ENCODE measurements at regions not wholly inside any gene's neighbourhood (a gene's known extent, or its start where the extent isn't known, plus 50 kb on each side); places are given as distances from the start of the nearest gene placed in this dataset.

DNA sequence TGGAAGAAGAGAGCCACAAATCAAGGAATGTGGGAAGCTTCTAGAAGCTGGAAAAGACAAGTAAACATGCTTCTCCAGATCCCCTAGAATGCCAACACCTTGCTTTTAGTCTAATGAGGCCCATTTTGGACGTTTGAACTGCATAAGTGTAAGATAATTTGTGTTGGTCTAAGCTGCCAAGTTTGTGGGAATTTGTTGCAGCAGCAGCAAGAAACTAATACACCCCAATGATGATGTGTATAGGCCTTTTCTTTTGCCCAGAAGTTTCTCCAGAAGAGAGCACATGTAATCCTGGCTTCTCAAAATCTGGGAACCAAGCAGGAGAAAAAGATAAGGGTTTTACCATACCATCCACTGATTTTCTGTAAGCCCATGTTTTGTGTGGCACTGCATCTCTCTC, 96.1 kb upstream of the DPT start:
- no peaks in the 10 kb centered on the region for H3K27me3 Mint-ChIP-seq (ENCODE audit: low read depth)
- H3K4me1 Mint-ChIP-seq: no peaks in the 10 kb centered on the region
- TF ChIP-seq, protein P1, sequence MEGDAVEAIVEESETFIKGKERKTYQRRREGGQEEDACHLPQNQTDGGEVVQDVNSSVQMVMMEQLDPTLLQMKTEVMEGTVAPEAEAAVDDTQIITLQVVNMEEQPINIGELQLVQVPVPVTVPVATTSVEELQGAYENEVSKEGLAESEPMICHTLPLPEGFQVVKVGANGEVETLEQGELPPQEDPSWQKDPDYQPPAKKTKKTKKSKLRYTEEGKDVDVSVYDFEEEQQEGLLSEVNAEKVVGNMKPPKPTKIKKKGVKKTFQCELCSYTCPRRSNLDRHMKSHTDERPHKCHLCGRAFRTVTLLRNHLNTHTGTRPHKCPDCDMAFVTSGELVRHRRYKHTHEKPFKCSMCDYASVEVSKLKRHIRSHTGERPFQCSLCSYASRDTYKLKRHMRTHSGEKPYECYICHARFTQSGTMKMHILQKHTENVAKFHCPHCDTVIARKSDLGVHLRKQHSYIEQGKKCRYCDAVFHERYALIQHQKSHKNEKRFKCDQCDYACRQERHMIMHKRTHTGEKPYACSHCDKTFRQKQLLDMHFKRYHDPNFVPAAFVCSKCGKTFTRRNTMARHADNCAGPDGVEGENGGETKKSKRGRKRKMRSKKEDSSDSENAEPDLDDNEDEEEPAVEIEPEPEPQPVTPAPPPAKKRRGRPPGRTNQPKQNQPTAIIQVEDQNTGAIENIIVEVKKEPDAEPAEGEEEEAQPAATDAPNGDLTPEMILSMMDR (conservative IDR thresholded peaks at IDR 0.05): no peak

DNA sequence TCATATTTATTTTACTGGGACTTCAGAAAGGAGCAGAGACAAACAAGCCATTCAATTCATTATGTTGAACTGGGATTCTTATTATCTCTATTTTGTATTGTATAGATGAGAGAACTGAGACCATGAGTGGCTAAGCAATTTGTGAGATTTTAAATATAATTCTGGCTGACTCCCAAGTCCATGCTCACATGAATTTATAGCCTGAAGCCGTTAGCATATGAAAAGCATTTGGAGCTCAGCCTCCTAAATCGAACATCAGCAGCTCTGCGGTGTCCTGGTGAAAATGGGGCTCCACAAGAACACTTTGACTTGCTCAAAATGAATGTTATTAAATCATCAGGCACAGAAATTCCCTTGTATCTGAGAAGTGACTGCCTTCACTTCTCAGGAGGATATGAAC, 96.8 kb upstream of the DPT start:
- H3K9me3 Mint-ChIP-seq: no peaks in the 10 kb centered on the region
- H3K27ac Mint-ChIP-seq (ENCODE audit: unreplicated experiment): no peak overlapping the region
- H3K4me1 Mint-ChIP-seq: no peaks in the 10 kb centered on the region
- H3K4me3 Mint-ChIP-seq: no peak overlapping the region
- no peaks in the 10 kb centered on the region for H3K27me3 Mint-ChIP-seq (ENCODE audit: low read depth)
- DNase-seq (ENCODE audit: low read depth, low spot score): no peak
- no peaks in the 10 kb centered on the region for H3K36me3 Mint-ChIP-seq (ENCODE audit: low read depth)
- TF ChIP-seq, protein P1 (conservative IDR thresholded peaks at IDR 0.05): no peak

More for the DNA sequence above, 96.1 kb upstream of the DPT start:
- no peak for DNase-seq (ENCODE audit: low read depth, low spot score)
- H3K36me3 Mint-ChIP-seq (ENCODE audit: low read depth): no peaks in the 10 kb centered on the region
- H3K9me3 Mint-ChIP-seq: no peaks in the 10 kb centered on the region
- H3K4me3 Mint-ChIP-seq: no peak overlapping the region
- H3K27ac Mint-ChIP-seq (ENCODE audit: unreplicated experiment): no peak overlapping the region

DNA sequence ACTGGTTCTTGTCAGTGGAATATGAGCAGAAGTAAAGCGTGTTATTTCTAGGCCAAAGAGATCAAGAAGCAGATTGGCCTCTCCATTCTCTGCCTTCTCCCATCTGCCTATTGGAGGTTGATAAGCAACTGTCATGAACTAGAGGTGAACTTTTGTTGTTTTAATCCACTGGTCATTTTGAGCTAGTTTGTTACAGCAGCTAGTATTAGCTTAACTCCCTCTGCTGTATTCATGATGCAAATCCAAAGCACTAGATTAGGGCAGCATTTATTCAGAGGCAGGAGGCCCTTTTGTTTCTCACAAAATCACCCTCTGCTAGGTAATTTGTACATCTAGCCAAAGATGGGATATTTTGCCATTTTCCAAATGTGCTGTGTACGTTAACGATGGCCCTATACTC, 97.3 kb upstream of the DPT start:
- no peak for DNase-seq (ENCODE audit: low read depth, low spot score)
- no peaks in the 10 kb centered on the region for H3K27me3 Mint-ChIP-seq (ENCODE audit: low read depth)
- TF ChIP-seq, protein P1 (conservative IDR thresholded peaks at IDR 0.05): no peak
- no peaks in the 10 kb centered on the region for H3K9me3 Mint-ChIP-seq
- H3K36me3 Mint-ChIP-seq (ENCODE audit: low read depth): no peaks in the 10 kb centered on the region
- H3K4me1 Mint-ChIP-seq: no peaks in the 10 kb centered on the region
- H3K27ac Mint-ChIP-seq (ENCODE audit: unreplicated experiment): no peak overlapping the region
- no peak overlapping the region for H3K4me3 Mint-ChIP-seq

DNA sequence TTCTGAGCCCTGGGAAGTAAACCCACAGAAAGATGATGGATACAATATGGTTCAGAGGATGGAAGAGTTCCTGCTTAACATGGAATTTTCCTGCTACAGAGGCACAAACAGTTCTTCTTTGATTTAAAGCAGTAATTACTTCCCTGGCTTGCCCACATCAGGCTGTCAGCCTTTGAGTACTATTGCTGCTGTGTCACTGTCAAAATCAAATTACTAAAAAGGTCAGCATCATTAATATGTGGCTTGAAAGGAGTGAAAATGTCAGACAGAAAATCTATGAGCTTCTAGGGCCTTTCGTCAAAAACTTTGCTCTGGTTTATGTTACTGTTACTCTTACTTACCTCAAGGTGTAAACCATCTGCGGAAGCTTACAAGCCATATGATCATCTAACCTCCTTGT, 98.6 kb upstream of the DPT start:
- no peak overlapping the region for H3K27ac Mint-ChIP-seq (ENCODE audit: unreplicated experiment)
- H3K9me3 Mint-ChIP-seq: no peaks in the 10 kb centered on the region
- H3K4me3 Mint-ChIP-seq: no peak overlapping the region
- no peaks in the 10 kb centered on the region for H3K4me1 Mint-ChIP-seq
- TF ChIP-seq, protein P1 (conservative IDR thresholded peaks at IDR 0.05): no peak
- H3K36me3 Mint-ChIP-seq (ENCODE audit: low read depth): no peaks in the 10 kb centered on the region
- no peak for DNase-seq (ENCODE audit: low read depth, low spot score)
- H3K27me3 Mint-ChIP-seq (ENCODE audit: low read depth): no peaks in the 10 kb centered on the region

DNA sequence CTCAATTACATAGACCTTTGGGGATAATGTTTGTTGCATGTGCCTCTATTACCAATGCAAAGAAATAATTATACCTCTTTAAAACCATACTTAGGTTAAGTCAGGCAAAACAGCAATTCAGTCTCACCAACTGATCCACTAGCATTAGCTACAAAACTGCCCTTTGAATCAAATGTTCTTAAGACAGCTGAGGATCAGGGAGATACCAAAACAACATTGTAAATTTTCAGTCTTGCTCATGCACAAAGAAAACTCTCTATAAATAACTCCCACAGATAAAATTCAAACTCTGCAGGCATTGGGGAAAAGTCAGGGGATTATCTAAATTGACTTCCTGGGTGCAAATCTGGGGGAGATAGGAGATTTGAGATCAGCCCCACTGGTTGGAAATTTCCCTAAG, 100.9 kb upstream of the DPT start:
- peaks cover 5% of the 10 kb centered on the region for H3K4me1 Mint-ChIP-seq
- H3K9me3 Mint-ChIP-seq: no peaks in the 10 kb centered on the region
- no peak overlapping the region for H3K4me3 Mint-ChIP-seq
- no peak overlapping the region for H3K27ac Mint-ChIP-seq (ENCODE audit: unreplicated experiment)
- no peak for DNase-seq (ENCODE audit: low read depth, low spot score)
- H3K27me3 Mint-ChIP-seq (ENCODE audit: low read depth): no peaks in the 10 kb centered on the region
- TF ChIP-seq, protein P1 (conservative IDR thresholded peaks at IDR 0.05): no peak
- no peaks in the 10 kb centered on the region for H3K36me3 Mint-ChIP-seq (ENCODE audit: low read depth)

DNA sequence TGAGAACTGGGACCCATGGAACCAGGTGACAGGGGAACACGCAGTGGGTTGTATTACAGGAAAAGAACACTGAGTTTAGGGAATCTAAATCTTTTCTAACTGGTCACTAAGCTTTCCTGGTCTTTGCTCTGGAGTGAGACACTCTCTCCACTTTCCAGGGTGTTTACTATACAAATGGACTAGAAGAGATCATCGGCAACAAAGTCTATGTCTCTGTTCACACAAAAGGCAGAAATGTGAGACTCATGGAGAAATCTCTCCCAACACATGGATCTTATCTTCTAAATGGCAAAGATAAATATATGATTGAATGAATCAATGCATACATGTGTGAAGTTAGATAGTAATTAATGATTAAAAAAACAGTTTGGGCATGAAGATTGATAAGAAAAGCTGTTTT, 101.6 kb upstream of the DPT start:
- DNase-seq (ENCODE audit: low read depth, low spot score): no peak
- no peak overlapping the region for H3K27ac Mint-ChIP-seq (ENCODE audit: unreplicated experiment)
- H3K36me3 Mint-ChIP-seq (ENCODE audit: low read depth): no peaks in the 10 kb centered on the region
- peaks cover 5% of the 10 kb centered on the region for H3K4me1 Mint-ChIP-seq
- TF ChIP-seq, protein P1 (conservative IDR thresholded peaks at IDR 0.05): no peak
- no peaks in the 10 kb centered on the region for H3K27me3 Mint-ChIP-seq (ENCODE audit: low read depth)
- H3K9me3 Mint-ChIP-seq: no peaks in the 10 kb centered on the region
- H3K4me3 Mint-ChIP-seq: no peak overlapping the region

All from neural crest cell (in vitro differentiated cells).